Fibroblast of skin of back (primary cell): ENCODE measurements at regions not wholly inside any gene's neighbourhood (a gene's known extent, or its start where the extent isn't known, plus 50 kb on each side); places are given as distances from the start of the nearest gene placed in this dataset.
"Not testable (repeated sequence)": the region's sequence is repeated elsewhere in the genome, so short reads cannot be mapped to it uniquely, and the experiment has no call there.

Source experiments
- DNase-seq: peaks from one replicate; pipeline ENCODE4 v3.0.0-alpha.2; 2013

GRCh38 chr10:109647627-109648026 is 275.7 kb downstream of the XPNPEP1 start:
- no peak for DNase-seq

DNA sequence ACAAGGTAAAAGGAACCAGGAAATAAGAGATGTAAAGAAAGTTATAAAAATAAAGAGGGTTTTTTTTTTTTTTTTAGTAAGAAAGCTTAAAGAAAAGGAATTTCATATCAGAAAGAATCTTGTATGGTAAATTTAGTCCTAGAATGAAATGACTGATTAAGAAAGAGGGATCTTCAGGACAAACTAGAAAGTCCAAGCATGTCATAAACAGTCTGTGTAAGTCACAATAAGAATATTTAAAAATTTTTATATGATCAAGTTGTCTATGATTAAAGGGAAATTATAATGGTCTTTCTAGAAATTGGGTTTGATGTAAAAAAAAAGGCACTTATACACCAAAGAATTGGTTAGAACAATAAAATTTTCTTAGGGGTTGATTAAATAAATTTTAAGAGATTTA is 289.5 kb downstream of the XPNPEP1 start:
- peak; percentile 5 for DNase-seq

- not testable (repeated sequence) for DNase-seq
These were observed 290.3 kb downstream of the XPNPEP1 start for GRCh38 chr10:109633017-109633416.

- DNase-seq: no peak
These were observed 298.4 kb downstream of the XPNPEP1 start for GRCh38 chr10:109624939-109625338.

DNA sequence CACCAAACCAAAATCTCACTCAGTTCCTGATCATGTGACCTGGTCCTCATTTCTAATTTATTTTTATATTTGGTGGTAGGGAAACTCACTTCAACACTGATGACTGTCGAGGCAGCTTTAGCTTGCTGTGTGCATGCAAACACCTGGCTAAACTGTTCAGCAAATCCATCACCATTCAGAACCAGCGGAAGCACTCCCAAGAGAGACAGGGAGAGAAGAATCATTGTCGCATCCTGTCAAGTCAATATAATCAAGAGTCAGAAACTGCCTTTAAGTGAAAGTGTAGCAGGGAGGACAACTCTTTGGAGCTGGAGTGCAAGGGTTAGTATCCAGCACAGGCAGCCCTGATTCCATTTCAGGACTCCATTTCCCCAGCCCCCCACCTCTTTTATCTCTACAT is 300.7 kb downstream of the XPNPEP1 start:
- no peak for DNase-seq

- no peak for DNase-seq
These were observed 302.9 kb downstream of the XPNPEP1 start for GRCh38 chr10:109620396-109620795.

GRCh38 chr10:109619914-109620313 is 303.4 kb downstream of the XPNPEP1 start:
- DNase-seq: no peak

DNA sequence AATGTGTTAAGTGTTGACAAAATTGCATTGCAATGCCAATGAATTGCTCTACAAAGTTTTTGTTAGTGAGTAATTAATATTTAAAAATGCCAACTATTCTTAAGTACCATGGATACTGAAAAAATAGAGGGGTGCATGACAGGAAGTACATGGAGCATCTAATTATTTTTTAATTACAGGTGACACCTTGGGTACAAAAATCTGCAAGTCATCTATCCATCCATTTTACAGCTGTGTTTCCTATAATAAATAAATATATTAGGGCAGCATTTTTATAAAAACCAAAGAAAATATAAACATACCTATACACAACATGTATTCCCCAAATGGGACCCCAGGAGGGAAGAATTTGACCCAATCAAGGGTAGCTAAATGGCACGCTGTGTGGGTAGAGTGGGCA is 304.6 kb downstream of the XPNPEP1 start:
- no peak for DNase-seq

DNA sequence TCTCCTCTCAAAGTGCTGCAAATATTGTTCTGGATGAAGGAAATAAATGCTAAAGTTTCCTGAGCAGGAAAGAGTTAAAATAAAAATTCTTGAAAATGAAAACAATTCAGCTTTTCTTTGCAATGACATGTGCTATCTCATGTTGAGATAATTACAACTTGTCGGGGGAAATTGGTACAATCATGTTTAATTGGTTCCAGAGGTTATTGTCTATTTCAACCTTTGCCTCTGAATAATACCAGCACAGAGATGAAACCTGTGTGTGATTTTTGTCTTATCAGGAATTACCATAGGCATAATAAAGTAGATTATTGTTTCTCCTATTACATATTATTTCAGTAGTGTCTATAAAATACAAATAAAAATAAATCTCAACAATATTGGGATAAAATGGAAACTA is 305.0 kb downstream of the XPNPEP1 start:
- no peak for DNase-seq

DNA sequence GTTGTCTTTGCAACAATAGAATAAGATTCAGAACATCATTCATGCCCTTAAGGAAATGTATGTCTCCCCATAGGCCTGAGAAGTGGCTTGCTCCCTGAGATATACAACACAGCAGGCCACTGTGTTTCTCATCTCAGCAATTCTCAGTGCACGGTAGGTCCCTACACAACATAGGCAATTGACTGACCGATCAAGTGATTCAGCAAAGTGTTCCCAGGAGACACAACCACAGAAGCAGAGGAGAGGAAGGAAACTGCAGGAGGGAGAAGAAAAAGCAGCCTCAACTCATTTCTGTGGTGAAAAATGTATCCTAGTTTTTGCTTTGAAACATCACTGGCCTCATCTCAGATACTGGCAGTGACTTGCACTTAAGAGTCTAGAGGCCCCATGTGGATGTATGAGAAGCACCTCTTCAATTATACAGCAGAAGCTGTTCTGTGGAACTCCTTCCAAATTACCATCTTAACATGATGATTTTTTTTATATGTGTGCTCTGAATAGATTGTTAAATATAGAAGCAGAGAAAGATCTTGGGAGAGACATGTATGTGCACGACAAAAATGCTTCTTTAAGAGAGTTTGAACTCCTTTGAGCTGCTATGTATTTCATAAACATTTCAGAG is 306.8 kb downstream of the XPNPEP1 start:
- DNase-seq: peak; percentile 55

DNA sequence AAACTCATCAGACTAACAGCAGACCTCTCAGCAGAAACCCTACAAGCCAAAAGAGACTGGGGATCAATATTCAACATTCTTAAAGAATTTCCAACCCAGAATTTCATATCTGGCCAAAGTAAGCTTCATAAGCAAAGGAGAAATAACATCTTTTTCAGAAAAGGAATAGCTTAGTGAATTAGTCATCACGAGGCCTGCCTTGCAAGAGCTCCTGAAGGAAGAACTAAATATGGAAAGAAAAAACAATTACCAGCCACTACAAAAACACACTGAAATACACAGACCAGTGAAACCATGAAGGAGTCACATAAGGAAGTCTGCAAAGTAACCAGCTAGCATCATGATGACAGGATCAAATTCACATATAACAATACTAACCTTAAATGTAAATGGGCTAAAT is 328.0 kb downstream of the XPNPEP1 start:
- DNase-seq: peak; percentile 88

DNA sequence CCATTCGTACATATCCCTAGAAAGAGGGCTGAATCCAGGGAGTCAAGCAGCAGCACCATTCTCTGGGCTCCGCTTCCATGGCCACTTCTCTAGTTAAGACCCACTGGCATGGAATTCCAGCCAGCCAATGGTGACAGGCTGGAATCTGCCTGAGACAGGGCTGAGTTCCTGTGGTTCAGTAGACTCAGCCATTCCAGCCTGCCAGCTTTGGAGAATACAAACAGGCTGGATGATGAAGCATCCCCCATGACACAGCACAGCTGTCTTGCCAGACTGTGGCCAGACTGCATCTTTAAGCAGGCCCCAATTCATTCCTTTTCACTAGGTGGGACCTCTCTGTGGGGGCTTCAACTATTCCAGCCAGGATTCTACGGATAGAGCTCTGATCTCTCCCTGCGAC is 329.6 kb downstream of the XPNPEP1 start:
- DNase-seq: peak; percentile 89

- DNase-seq: peak; percentile 67
These were observed 330.9 kb downstream of the XPNPEP1 start for GRCh38 chr10:109592391-109592790.

- DNase-seq: peak; percentile 52
These were observed 331.7 kb downstream of the XPNPEP1 start for GRCh38 chr10:109591601-109592000.

DNA sequence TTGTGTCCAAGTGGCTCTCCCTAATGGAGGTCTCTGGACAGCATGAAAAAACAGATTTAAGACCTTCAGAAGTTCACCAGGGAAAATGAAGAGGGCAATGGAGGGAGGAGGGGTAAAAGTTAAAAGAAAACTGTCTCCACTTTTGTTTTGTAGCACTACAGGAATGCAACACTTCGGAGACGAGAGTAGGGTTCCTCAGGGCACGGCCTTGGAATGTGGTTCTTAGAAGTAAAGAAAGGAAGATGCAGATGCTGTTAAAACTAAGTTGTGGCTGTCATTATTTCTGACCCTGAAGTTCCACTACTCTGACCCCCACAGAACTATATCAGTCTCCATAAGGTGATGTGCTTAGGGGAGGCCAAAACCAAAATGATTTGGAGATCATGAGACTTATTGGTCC is 335.1 kb downstream of the XPNPEP1 start:
- no peak for DNase-seq

- no peak for DNase-seq
These were observed 335.9 kb downstream of the XPNPEP1 start for GRCh38 chr10:109587366-109587765.

DNA sequence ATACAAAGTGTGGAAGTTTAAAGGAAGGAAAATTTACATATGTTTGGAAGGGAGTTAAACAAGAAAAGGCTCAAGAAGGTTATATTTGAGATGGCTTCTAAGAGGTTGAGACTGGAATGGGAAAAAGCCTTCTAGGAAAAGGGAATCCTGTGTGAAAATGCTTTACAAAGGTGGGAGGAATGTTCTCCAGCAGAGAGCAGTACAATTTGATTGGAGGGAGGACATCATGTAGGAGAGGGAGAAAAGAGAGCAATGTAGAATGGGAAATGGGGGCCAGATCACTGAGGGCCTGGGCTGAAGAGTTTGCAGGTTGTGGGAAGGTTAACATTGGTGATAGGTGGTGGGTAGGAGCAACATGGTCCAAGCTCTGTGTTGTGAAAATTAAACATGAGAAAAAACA is 366.9 kb downstream of the XPNPEP1 start:
- no peak for DNase-seq

DNA sequence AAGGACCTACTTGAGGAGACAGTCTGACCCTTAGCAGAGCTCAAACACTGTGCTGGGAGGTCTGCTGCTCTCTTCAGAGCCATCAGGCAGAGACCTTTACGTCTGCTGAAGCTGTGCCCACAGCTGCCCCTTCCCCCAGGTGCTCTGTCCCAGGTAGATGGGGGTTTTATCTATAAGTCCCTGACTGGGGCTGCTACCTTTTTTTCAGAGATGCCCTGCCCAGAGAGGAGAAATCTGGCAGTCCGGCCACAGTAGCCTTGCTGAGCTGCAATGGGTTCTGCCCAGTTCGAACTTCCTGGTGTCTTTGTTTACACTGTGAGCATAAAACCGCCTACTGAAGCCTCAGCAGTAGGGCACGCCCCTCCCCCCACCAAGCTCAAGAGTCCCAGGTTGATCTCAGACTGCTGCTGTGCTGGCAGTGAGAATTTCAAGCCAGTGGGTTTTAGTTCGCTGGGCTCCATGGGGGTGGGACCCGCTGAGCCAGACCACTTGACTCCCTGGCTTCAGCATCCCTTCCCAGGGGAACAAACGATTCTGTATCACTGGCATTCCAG is 381.2 kb downstream of the XPNPEP1 start:
- DNase-seq: not testable (repeated sequence)

GRCh38 chr10:109534193-109534592 is 389.1 kb downstream of the XPNPEP1 start:
- no peak for DNase-seq

DNA sequence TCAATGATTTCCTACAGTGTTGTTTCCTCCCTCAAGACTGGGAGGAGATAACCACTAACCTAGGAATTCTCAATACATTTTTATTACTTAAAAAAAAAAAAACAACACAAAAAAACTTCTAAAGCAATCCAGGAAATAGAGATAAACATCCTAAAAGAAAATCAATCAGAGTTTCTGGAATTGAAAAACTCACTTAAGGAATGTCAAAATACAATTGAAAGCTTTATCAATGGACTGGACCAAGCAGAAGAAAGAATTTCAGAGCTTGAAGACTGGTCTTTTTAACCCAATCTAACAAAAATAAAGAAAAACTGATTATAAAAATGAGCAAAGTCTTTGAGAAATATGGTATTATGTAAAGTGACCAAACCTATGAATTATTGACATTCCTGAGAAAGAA is 394.1 kb downstream of the XPNPEP1 start:
- no peak for DNase-seq

GRCh38 chr10:109517748-109518147 is 405.6 kb downstream of the XPNPEP1 start:
- no peak for DNase-seq

DNA sequence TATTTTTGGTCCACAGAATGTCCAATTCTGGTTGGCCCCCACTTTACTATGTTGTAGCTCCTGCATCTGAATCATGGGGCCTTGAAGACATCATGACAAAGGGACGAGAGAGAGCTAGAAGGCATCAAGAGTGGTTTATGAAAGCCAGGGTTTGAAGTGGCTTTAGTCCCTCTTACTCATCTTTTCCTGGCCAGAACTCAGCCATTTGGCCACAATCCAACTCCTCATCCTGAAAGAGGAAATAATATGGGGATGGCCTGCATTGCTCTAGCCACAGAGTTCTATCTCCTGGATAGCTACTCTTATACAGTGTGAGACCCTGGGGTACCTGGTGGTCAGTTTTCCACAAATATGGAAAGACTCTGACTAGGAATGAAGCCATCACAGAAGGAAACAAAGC is 418.9 kb downstream of the XPNPEP1 start:
- peak; percentile 62 for DNase-seq

GRCh38 chr10:109487691-109488090 is 435.6 kb downstream of the XPNPEP1 start:
- DNase-seq: no peak

DNA sequence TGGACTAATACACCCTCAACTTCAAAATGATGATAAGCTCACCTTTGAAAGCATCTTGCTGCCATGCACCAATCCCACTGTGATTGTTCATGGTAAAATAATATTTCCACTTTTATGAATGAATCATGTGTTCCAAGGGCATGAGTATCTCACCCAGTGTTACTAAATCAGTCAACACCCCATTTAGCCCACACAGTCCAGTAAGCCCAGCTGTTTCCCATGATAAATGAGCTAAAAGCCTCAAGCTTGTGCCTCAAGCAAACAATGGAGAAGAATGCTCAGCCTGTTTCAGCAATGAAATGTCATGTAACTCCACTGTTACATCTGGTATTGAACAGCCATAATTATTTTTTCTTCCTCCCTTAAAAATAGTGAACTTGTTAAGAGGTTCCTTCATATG is 442.5 kb downstream of the XPNPEP1 start:
- no peak for DNase-seq
